ENCODE measurements at regions not wholly inside any gene's neighbourhood (a gene's known extent, or its start where the extent isn't known, plus 50 kb on each side); places are given as distances from the start of the nearest gene placed in this dataset.

- no peak for TF ChIP-seq E2F6 (IDR thresholded peaks at IDR 0.05)
- no peak for TF ChIP-seq SRF (IDR thresholded peaks at IDR 0.05; ENCODE audit: low read depth, low read length)
Measured at GRCh38 chr13:92989301-92989700, 237.3 kb upstream of the GPC6 start (continued).
